Bronchial epithelial cell (primary cell): ENCODE measurements at regions not wholly inside any gene's neighbourhood (a gene's known extent, or its start where the extent isn't known, plus 50 kb on each side); places are given as distances from the start of the nearest gene placed in this dataset.
"Not testable (repeated sequence)": the region's sequence is repeated elsewhere in the genome, so short reads cannot be mapped to it uniquely, and the experiment has no call there.

Experiments used
- DNase-seq: peaks from one replicate; pipeline ENCODE4 v3.0.0-alpha.2; 2010; ENCODE audit warnings: low read depth
- FAIRE-seq: peaks from 2 replicates; lab custom pipeline; 2011; peaks lifted over from hg19 to GRCh38; lab: Jason Lieb, UNC
- H3K27me3 ChIP-seq: 2 replicates; pipeline ENCODE4 v1.5.1; 2011; ENCODE audit warnings: low read length; ENCODE audit not compliant: control insufficient read depth, insufficient read depth
- H3K36me3 ChIP-seq: 2 replicates; pipeline ENCODE4 v1.5.1; 2011; ENCODE audit warnings: low read length; ENCODE audit not compliant: control insufficient read depth, insufficient read depth
- H3K4me3 ChIP-seq: 2 replicates; pipeline ENCODE4 v1.5.1; 2011; ENCODE audit warnings: mild to moderate bottlenecking, low read depth, low read length, control low read depth
- CTCF ChIP-seq: IDR thresholded peaks from 2 replicates; pipeline ENCODE4 v1.5.1; 2011; ENCODE audit warnings: mild to moderate bottlenecking, moderate library complexity, low read length, control low read depth, inconsistent platforms; ENCODE audit not compliant: insufficient read depth, severe bottlenecking

GRCh38 chr16:52363082-52363481 is 183.9 kb downstream of the TOX3 start:
- Histone ChIP-seq H3K4me3 (no peak overlapping the region), H3K36me3 (no peaks in the 10 kb centered on the region), H3K27me3 (no peaks in the 10 kb centered on the region)
- DNase-seq: no peak
- no peak for FAIRE-seq
- TF ChIP-seq CTCF: no peak

GRCh38 chr16:52357711-52358110 is 189.2 kb downstream of the TOX3 start:
- Histone ChIP-seq H3K4me3 (no peak overlapping the region), H3K27me3 (no peaks in the 10 kb centered on the region), H3K36me3 (no peaks in the 10 kb centered on the region)
- FAIRE-seq: no peak
- TF ChIP-seq CTCF: no peak
- no peak for DNase-seq

- no peak for TF ChIP-seq CTCF
Measured at GRCh38 chr16:52353249-52353648, 193.7 kb downstream of the TOX3 start.

GRCh38 chr16:52351451-52351850 is 195.5 kb downstream of the TOX3 start:
- DNase-seq (no peak), FAIRE-seq (no peak)
- H3K36me3 ChIP-seq: no peaks in the 10 kb centered on the region
- no peaks in the 10 kb centered on the region for H3K27me3 ChIP-seq
- no peak for TF ChIP-seq CTCF
- H3K4me3 ChIP-seq: no peak overlapping the region

More at GRCh38 chr16:52353249-52353648, 193.7 kb downstream of the TOX3 start:
- no peak for DNase-seq
- FAIRE-seq: no peak
- no peaks in the 10 kb centered on the region for H3K36me3 ChIP-seq
- H3K27me3 ChIP-seq: no peaks in the 10 kb centered on the region
- H3K4me3 ChIP-seq: no peak overlapping the region

GRCh38 chr16:52350031-52350642 is 196.8 kb downstream of the TOX3 start:
- TF ChIP-seq CTCF: no peak
- Histone ChIP-seq H3K27me3 (no peaks in the 10 kb centered on the region), H3K36me3 (no peaks in the 10 kb centered on the region), H3K4me3 (no peak overlapping the region)
- no peak for FAIRE-seq
- DNase-seq: no peak

- DNase-seq: no peak
- no peaks in the 10 kb centered on the region for H3K27me3 ChIP-seq
- no peak for TF ChIP-seq CTCF
- no peaks in the 10 kb centered on the region for H3K36me3 ChIP-seq
- no peak overlapping the region for H3K4me3 ChIP-seq
- FAIRE-seq: no peak
Measured at GRCh38 chr16:52346709-52347108, 200.2 kb downstream of the TOX3 start.

GRCh38 chr16:52333673-52334072 is 213.3 kb downstream of the TOX3 start:
- not testable (repeated sequence) for H3K36me3 ChIP-seq, DNase-seq, FAIRE-seq, H3K4me3 ChIP-seq, H3K27me3 ChIP-seq
